ENCODE measurements at regions not wholly inside any gene's neighbourhood (a gene's known extent, or its start where the extent isn't known, plus 50 kb on each side); places are given as distances from the start of the nearest gene placed in this dataset.

DNA sequence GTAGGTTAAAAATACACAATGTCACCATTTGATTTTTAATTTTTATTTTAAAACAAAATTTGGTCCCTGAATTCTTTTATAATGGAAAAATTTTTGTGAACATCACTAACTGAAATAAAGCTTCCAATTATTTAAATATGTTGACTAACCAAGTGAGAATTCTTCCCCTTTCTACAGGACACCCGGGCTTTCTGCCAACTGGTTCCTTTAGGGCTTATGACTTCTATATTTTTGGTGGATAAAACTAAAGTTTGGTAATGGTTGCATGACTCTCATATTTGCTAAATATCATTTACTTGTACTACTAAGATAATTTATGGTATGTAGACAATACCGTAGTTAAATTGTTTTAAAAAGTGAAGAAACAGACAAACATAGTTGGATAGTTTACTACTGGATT is 291.0 kb upstream of the DOK6 start:
- no peak overlapping the region for H3K4me3 ChIP-seq (replicated peaks in 1 of 2; ENCODE audit: low read depth in 2 of 2, low read length in 2 of 2)
- peak; percentile 50 to 57 for DNase-seq (ENCODE audit: low read depth in 2 of 2)
- TF ChIP-seq, protein P1, sequence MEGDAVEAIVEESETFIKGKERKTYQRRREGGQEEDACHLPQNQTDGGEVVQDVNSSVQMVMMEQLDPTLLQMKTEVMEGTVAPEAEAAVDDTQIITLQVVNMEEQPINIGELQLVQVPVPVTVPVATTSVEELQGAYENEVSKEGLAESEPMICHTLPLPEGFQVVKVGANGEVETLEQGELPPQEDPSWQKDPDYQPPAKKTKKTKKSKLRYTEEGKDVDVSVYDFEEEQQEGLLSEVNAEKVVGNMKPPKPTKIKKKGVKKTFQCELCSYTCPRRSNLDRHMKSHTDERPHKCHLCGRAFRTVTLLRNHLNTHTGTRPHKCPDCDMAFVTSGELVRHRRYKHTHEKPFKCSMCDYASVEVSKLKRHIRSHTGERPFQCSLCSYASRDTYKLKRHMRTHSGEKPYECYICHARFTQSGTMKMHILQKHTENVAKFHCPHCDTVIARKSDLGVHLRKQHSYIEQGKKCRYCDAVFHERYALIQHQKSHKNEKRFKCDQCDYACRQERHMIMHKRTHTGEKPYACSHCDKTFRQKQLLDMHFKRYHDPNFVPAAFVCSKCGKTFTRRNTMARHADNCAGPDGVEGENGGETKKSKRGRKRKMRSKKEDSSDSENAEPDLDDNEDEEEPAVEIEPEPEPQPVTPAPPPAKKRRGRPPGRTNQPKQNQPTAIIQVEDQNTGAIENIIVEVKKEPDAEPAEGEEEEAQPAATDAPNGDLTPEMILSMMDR (IDR thresholded peaks at IDR 0.05; ENCODE audit: low read depth, low read length), result no peak

DNA sequence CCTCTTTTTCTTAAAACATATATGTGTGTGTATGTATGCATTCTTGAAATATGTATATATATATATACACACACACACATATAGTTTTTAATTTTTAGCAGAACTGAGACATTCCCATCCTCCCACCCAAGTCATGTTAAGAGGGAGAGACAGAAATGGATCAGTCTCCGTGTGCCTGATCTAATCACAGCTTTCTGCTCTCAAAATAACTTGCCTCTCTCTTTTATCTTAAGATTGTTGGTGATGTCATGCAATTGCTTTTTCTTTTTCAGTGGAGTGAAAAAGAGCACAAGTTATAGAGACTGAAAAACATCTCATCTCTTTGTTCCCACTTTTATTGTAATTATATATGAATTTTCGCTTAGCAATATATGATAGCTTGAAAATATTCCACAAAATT is 279.9 kb upstream of the DOK6 start:
- no peak for DNase-seq (ENCODE audit: low read depth in 2 of 2)
- no peak overlapping the region for H3K4me3 ChIP-seq (replicated peaks in 1 of 2; ENCODE audit: low read depth in 2 of 2, low read length in 2 of 2)
- TF ChIP-seq, protein P1 (IDR thresholded peaks at IDR 0.05; ENCODE audit: low read depth, low read length), result no peak

DNA sequence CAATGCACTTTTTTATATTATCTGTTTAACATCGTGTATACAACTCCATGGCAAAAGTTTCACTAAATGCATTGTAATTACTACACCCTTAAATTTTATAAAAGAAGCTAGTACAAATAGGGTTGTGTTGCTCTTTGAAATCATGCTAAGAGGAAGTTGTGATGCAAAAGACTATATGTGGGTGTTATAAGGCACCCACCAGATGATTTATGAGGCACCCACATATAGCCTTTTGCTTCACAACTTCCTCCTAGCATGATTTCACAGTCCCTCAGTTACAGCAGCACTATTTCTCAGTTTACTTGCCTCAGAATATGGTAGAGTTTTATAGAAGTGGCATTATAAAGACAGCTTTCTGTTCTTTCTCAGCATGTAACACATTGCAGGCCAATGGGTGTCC is 277.3 kb upstream of the DOK6 start:
- TF ChIP-seq, protein P1 (IDR thresholded peaks at IDR 0.05; ENCODE audit: low read depth, low read length), result no peak
- DNase-seq (ENCODE audit: low read depth in 2 of 2), result no peak
- no peak overlapping the region for H3K4me3 ChIP-seq (replicated peaks in 1 of 2; ENCODE audit: low read depth in 2 of 2, low read length in 2 of 2)

DNA sequence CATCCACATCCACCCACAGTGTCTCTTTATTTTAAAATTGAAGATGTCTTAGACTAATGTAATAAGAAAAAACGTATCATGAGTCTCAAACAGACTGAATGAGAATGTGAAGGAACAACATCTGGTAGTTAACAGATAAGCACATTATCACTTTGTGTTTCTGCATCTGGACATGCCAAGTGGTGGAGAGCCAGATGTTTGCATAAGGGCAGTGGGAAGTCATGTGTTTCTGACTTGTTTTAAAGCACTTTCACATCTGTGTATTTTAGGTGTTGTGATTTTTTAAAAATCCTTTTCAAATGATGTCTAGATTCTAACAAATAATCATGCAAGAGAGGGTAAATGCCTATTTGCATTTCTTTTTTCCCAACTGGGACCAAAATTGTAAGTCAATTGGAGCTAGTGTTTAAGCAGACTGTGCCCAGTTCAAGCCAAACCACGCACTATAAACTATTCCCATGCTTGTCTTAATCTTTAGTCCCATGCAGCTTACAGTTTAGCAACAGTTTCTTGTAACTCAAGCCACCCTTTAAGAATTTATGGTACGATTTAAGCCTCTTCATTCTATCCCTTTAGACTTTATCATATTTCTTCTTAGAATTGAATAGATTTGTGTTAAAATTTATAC is 272.7 kb upstream of the DOK6 start:
- peak in 1 of 2 donors; percentile 41 for DNase-seq (ENCODE audit: low read depth in 2 of 2)
- H3K4me3 ChIP-seq (replicated peaks in 1 of 2; ENCODE audit: low read depth in 2 of 2, low read length in 2 of 2), result no peak overlapping the region
- TF ChIP-seq, protein P1 (IDR thresholded peaks at IDR 0.05; ENCODE audit: low read depth, low read length), result no peak

DNA sequence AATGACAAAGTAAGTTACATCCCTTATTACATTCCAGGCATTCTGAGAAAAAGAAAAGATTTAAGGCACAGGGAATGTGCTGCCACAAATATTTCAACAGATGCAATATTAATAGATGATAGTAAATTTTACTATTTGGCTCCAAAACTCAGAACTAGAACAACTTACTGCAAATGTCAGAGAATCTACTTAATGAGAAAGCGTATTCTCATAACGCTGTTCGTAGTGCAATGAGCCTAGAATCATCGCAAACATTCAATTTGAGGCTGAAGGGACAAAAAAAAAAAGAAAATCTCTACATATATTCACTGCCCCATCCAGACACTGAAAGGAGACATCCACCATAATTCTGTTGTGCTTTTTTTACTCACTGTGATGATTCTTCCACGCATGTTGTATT is 272.1 kb upstream of the DOK6 start:
- TF ChIP-seq, protein P1 (IDR thresholded peaks at IDR 0.05; ENCODE audit: low read depth, low read length), result no peak
- no peak for DNase-seq (ENCODE audit: low read depth in 2 of 2)
- no peak overlapping the region for H3K4me3 ChIP-seq (replicated peaks in 1 of 2; ENCODE audit: low read depth in 2 of 2, low read length in 2 of 2)

DNA sequence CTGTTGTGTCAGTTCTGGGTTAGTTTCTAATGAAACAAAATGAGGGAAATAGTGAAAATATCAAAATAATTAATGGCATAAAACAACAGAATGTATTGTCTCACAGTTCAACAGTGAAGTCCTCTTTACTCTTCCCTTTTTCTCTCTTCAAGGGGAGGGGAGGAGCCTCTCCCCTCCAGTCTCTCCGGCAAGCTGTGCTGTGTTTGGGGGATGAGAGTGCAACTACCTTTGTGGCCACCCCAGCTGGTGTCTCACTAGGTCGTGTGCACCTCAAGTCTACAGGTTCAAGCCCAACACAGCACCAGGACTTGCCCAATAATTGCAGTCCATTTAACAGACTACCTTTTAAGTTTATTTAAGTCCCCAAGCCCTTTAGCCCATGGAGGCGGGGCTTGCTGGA is 271.7 kb upstream of the DOK6 start:
- DNase-seq (ENCODE audit: low read depth in 2 of 2), result no peak
- TF ChIP-seq, protein P1 (IDR thresholded peaks at IDR 0.05; ENCODE audit: low read depth, low read length), result no peak
- H3K4me3 ChIP-seq (replicated peaks in 1 of 2; ENCODE audit: low read depth in 2 of 2, low read length in 2 of 2), result no peak overlapping the region

DNA sequence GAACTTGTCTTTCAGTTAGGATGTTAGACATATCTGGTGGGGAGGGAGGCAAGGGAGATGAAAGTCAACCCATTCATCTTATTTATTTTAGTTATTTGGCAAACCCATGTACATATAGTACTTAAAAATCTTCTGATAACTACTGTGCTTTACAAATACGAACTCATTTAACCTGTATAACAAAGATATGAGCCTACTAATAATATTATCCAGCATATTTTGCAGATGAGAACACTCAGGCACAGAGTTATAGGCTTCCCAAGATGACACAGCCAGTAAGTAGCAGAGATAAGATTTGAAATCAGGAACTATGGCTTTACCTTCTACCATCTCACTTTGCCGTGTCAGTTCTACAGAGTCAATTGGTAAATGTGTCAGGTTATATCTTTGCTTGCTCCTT is 262.6 kb upstream of the DOK6 start:
- H3K4me3 ChIP-seq (replicated peaks in 1 of 2; ENCODE audit: low read depth in 2 of 2, low read length in 2 of 2), result no peak overlapping the region
- TF ChIP-seq, protein P1 (IDR thresholded peaks at IDR 0.05; ENCODE audit: low read depth, low read length), result no peak
- DNase-seq (ENCODE audit: low read depth in 2 of 2), result no peak
